Esophagus squamous epithelium (tissue), 4 donors: ENCODE measurements at regions not wholly inside any gene's neighbourhood (a gene's known extent, or its start where the extent isn't known, plus 50 kb on each side); places are given as distances from the start of the nearest gene placed in this dataset.

Experiments used
- CTCF ChIP-seq, 6 experiments: fragments of 450-650 bp in 4 of 6; fragments of 200-600 bp in 2 of 6; sonication (generic) in 2 of 6; IDR thresholded peaks; one replicate each; pipeline ENCODE4 v1.5.1; 2016 to 2019; ENCODE audit warnings: antibody characterized with exemption in 6 of 6, mild to moderate bottlenecking in 4 of 6, moderate library complexity in 4 of 6
- POLR2A ChIP-seq, 4 donors: fragments of 450-650 bp; IDR thresholded peaks; one replicate each; pipeline ENCODE4 v1.6.1; 2017; ENCODE audit warnings: antibody characterized with exemption in 4 of 4, mild to moderate bottlenecking in 4 of 4, moderate library complexity in 3 of 4

GRCh38 chr10:29687421-29688164 is 52.8 kb upstream of the SVIL start:
- TF ChIP-seq CTCF (IDR thresholded peaks at IDR 0.05) (no peak), POLR2A (IDR thresholded peaks at IDR 0.05) (no peak)
